K562 (cell line): ENCODE measurements at regions not wholly inside any gene's neighbourhood (a gene's known extent, or its start where the extent isn't known, plus 50 kb on each side); places are given as distances from the start of the nearest gene placed in this dataset.

Experiments
- BDP1 ChIP-seq: IDR thresholded peaks from 3 replicates; pipeline ENCODE4 v1.6.1; 2011; ENCODE audit not compliant: insufficient read length, insufficient read depth
- CEBPB ChIP-seq: fragments of 450-650 bp; IDR thresholded peaks from 2 replicates; pipeline ENCODE4 v1.6.1; 2016; ENCODE audit warnings: missing genetic modification characterization, missing compliant biosample characterization
- ELF2 ChIP-seq: fragments of 250-450 bp; sonication (Bioruptor Pico); IDR thresholded peaks from 2 replicates; pipeline ENCODE4 v1.5.0; 2021; ENCODE audit warnings: mild to moderate bottlenecking
- KAT7 ChIP-seq: sonication (generic); formaldehyde crosslinking; IDR thresholded peaks from 2 replicates; pipeline ENCODE4 v1.8.0; 2022; ENCODE audit warnings: missing genetic modification reagents, mild to moderate bottlenecking, borderline replicate concordance
- MEF2A ChIP-seq: IDR thresholded peaks from 2 replicates; pipeline ENCODE4 v1.6.1; 2011; ENCODE audit warnings: low read depth, mild to moderate bottlenecking, low read length, moderate library complexity; ENCODE audit not compliant: control insufficient read depth
- PHB ChIP-seq: fragments of 250-450 bp; sonication (Bioruptor Pico); IDR thresholded peaks from 2 replicates; pipeline ENCODE4 v1.5.0; 2021
- PHF21A ChIP-seq: fragments of 450-650 bp; IDR thresholded peaks from 2 replicates; pipeline ENCODE4 v1.6.1; 2017; ENCODE audit warnings: low read depth, borderline replicate concordance
- RAD51 ChIP-seq: fragments of 450-650 bp; IDR thresholded peaks from 2 replicates; pipeline ENCODE4 v1.7.1; 2016; ENCODE audit warnings: low read depth, mild to moderate bottlenecking, borderline replicate concordance
- SMC3 ChIP-seq: conservative IDR thresholded peaks from 2 replicates; pipeline ENCODE4 v1.6.1; 2011; ENCODE audit warnings: low read depth, low read length, improper control_type of control experiment; ENCODE audit not compliant: insufficient read depth
- TAF1 ChIP-seq: IDR thresholded peaks from 2 replicates; pipeline ENCODE4 v1.6.1; 2011; ENCODE audit warnings: mild to moderate bottlenecking, low read length, moderate library complexity; ENCODE audit not compliant: insufficient read depth, control insufficient read depth, severe bottlenecking; ENCODE audit errors: extremely low read depth
- TEAD4 ChIP-seq, 2 experiments: sonication (generic) in 1 of 2; formaldehyde crosslinking in 1 of 2; IDR thresholded peaks; 2 replicates each; pipeline versions ENCODE4 v1.6.1 to v1.8.0; 2012 to 2022; ENCODE audit warnings: borderline replicate concordance in 1 of 2, inconsistent platforms in 1 of 2, low read length in 1 of 2, mild to moderate bottlenecking in 1 of 2, missing genetic modification reagents in 1 of 2
- ZNF311 ChIP-seq: fragments of 250-450 bp; sonication (Bioruptor Pico); IDR thresholded peaks from 2 replicates; pipeline ENCODE4 v1.4.0; 2020; ENCODE audit warnings: mild to moderate bottlenecking, moderate library complexity
- TF ChIP-seq, protein P1 (sequence below): fragments of 250-450 bp; sonication (Bioruptor Pico); IDR thresholded peaks from 2 replicates; pipeline ENCODE4 v1.4.0; 2020; ENCODE audit warnings: borderline replicate concordance

DNA sequence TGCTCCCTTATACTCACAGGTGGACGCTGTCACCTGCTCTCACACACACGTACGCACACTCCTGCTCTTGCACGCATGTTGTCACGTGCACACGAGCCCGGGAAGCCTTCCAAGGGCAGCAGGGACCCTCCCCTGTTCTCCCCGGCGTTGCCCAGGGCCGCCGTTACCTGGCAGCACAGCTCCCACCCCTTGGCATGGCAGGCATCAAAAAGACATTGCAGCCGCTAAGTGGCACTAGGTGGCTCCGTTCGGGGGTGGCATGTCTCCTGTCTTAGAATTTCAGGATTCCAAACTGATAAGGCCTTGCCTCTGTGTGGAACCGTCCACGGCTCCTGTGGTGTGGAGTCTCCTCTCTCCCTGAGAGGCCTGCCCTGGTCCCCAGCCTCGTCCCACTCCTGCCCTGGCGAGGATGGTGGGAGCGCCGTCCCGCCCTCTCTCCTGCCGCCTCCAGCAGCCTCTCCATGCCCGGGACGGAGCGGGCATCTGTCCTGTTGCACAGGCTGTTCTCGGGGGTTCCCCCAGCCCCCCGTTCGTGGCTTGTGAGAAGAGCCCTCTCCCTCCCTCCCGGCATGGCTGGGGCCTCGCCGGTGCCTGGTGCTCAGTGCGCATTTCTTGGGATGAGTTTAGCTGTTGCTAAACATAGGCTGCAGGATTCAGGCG lies 126.7 kb upstream of the GSE1 start:
- TF ChIP-seq MEF2A (no peak), PHF21A (no peak), CEBPB (tag) (no peak), TAF1 (no peak), TEAD4 (IDR thresholded peaks at IDR 0.05; ENCODE audit: low read length) (no peak), TEAD4 (CRISPR knock-in tag; IDR thresholded peaks at IDR 0.05; ENCODE audit: borderline replicate concordance) (no peak), RAD51 (no peak), ZNF311 (CRISPR knock-in tag) (no peak), ELF2 (CRISPR knock-in tag) (no peak), SMC3 (no peak), KAT7 (CRISPR knock-in tag) (no peak), BDP1 (no peak), PHB (CRISPR knock-in tag) (no peak)
- TF ChIP-seq, protein P1, sequence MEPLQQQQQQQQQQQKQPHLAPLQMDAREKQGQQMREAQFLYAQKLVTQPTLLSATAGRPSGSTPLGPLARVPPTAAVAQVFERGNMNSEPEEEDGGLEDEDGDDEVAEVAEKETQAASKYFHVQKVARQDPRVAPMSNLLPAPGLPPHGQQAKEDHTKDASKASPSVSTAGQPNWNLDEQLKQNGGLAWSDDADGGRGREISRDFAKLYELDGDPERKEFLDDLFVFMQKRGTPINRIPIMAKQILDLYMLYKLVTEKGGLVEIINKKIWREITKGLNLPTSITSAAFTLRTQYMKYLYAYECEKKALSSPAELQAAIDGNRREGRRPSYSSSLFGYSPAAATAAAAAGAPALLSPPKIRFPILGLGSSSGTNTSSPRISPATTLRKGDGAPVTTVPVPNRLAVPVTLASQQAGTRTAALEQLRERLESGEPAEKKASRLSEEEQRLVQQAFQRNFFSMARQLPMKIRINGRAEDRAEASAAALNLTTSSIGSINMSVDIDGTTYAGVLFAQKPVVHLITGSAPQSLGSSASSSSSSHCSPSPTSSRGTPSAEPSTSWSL (CRISPR knock-in tag) = no peak
